ENCODE measurements at regions not wholly inside any gene's neighbourhood (a gene's known extent, or its start where the extent isn't known, plus 50 kb on each side); places are given as distances from the start of the nearest gene placed in this dataset.

DNA sequence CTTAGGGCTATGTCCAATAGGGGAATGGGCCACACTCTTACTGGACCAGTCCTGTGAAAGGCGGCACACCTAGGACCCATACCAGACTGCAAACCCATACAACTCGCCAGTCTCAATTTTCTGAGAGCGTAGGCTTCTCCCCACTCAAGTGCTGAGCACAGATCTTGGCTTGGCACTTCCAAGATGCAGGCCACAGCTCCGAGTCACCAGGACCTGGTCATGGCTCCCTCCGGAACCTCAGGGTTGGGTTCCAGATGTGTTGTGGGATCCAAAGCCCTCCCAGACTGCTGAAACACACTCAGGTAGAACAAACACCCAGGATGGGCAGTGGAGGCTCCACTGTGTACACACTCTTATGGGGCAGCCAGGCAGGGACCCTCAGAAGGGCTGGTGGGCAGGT is 103.3 kb downstream of the TMEM144 start:
- CTCF ChIA-PET = no interaction called here
- H3K4me3 ChIP-seq (ENCODE audit: low read depth, low read length) = no peak overlapping the region
- TF ChIP-seq, protein P1, sequence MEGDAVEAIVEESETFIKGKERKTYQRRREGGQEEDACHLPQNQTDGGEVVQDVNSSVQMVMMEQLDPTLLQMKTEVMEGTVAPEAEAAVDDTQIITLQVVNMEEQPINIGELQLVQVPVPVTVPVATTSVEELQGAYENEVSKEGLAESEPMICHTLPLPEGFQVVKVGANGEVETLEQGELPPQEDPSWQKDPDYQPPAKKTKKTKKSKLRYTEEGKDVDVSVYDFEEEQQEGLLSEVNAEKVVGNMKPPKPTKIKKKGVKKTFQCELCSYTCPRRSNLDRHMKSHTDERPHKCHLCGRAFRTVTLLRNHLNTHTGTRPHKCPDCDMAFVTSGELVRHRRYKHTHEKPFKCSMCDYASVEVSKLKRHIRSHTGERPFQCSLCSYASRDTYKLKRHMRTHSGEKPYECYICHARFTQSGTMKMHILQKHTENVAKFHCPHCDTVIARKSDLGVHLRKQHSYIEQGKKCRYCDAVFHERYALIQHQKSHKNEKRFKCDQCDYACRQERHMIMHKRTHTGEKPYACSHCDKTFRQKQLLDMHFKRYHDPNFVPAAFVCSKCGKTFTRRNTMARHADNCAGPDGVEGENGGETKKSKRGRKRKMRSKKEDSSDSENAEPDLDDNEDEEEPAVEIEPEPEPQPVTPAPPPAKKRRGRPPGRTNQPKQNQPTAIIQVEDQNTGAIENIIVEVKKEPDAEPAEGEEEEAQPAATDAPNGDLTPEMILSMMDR (IDR thresholded peaks at IDR 0.05; ENCODE audit: insufficient read depth in 1 of 2, low read depth in 1 of 2, low read length in 1 of 2, severe bottlenecking in 1 of 2, unreplicated experiment in 1 of 2) = no peak
- H3K27ac Mint-ChIP-seq (ENCODE audit: unreplicated experiment) = no peak overlapping the region
- BruUV-seq (replicated peaks) = no TSS peak
- peaks cover 2% of the 10 kb centered on the region for H3K9me3 Mint-ChIP-seq (ENCODE audit: unreplicated experiment)
- no peaks in the 10 kb centered on the region for H3K36me3 Mint-ChIP-seq (ENCODE audit: insufficient read depth, unreplicated experiment)
- peaks cover 2% of the 10 kb centered on the region for H3K27me3 Mint-ChIP-seq (ENCODE audit: insufficient read depth, unreplicated experiment)
- peaks cover 6% of the 10 kb centered on the region for H3K4me1 Mint-ChIP-seq (ENCODE audit: low read depth, unreplicated experiment)
- POLR2A ChIA-PET = no interaction called here
- intact Hi-C loops (cut with micrococcal nuclease; ENCODE audit: unreplicated experiment) = no loop called here
- H3K27me3 ChIP-seq (replicated peaks; ENCODE audit: control insufficient read depth, insufficient read depth, low read length) = no peaks in the 10 kb centered on the region
- no peaks in the 10 kb centered on the region for H3K36me3 ChIP-seq (ENCODE audit: control insufficient read depth, insufficient read depth, low read length)
- DNase-seq = no peak
- H3K4me3 Mint-ChIP-seq (ENCODE audit: unreplicated experiment) = no peak overlapping the region
- H3K4me1 ChIP-seq = peaks cover 9% of the 10 kb centered on the region; the same call in 1 of the 2 replicates
- H3K9me3 ChIP-seq = no peaks in the 10 kb centered on the region

DNA sequence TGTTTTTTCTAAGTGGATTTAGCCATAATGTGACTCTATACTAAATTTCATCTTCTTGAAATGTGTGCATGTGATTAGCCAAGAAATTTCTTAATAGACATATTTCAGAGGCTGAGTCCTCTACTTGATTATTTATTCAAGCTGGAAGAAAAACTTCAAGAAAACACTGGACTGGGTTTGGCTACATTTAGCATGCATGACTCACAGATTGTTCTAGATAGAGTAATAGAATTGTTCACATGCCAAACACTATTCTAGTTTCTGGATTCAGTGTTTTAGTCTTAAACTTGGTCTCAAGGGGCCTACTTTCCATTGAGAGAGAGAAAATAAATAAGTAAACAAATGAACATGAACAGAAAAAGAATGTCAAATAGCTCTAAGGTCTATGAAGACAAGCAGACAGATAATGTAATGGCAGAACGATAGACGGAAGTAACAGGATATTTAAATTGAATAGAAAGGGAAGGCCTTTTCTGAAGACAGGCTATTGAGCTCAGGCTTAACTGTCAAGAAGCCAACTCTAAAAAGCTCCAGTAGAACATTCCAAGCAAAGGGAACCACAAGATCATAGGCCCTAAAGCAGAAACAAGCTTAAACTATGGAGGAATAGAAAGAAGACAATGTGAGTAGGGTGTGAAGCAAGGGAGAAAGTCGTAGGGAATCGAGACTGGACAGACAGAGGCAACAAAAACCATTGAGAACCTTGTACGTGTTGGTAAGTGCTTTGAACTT is 104.6 kb downstream of the TMEM144 start:
- H3K9me3 Mint-ChIP-seq (ENCODE audit: unreplicated experiment) = no peaks in the 10 kb centered on the region
- Histone ChIP-seq H3K4me3 (ENCODE audit: low read depth, low read length) (no peak overlapping the region), H3K4me1 (peaks cover 9% of the 10 kb centered on the region; the same call in 1 of the 2 replicates), H3K27me3 (replicated peaks; ENCODE audit: control insufficient read depth, insufficient read depth, low read length) (no peaks in the 10 kb centered on the region), H3K36me3 (ENCODE audit: control insufficient read depth, insufficient read depth, low read length) (no peaks in the 10 kb centered on the region), H3K9me3 (no peaks in the 10 kb centered on the region)
- no peak overlapping the region for H3K4me3 Mint-ChIP-seq (ENCODE audit: unreplicated experiment)
- no TSS peak for BruUV-seq (replicated peaks)
- H3K4me1 Mint-ChIP-seq (ENCODE audit: low read depth, unreplicated experiment) = peaks cover 6% of the 10 kb centered on the region
- intact Hi-C loops (cut with micrococcal nuclease; ENCODE audit: unreplicated experiment) = no loop called here
- peaks cover 2% of the 10 kb centered on the region for H3K27me3 Mint-ChIP-seq (ENCODE audit: insufficient read depth, unreplicated experiment)
- TF ChIP-seq, protein P1 (IDR thresholded peaks at IDR 0.05; ENCODE audit: insufficient read depth in 1 of 2, low read depth in 1 of 2, low read length in 1 of 2, severe bottlenecking in 1 of 2, unreplicated experiment in 1 of 2) = no peak
- peak overlapping the region; percentile 76 for H3K27ac Mint-ChIP-seq (ENCODE audit: unreplicated experiment)
- CTCF ChIA-PET = no interaction called here
- no peak for DNase-seq
- H3K36me3 Mint-ChIP-seq (ENCODE audit: insufficient read depth, unreplicated experiment) = no peaks in the 10 kb centered on the region
- POLR2A ChIA-PET = no interaction called here

DNA sequence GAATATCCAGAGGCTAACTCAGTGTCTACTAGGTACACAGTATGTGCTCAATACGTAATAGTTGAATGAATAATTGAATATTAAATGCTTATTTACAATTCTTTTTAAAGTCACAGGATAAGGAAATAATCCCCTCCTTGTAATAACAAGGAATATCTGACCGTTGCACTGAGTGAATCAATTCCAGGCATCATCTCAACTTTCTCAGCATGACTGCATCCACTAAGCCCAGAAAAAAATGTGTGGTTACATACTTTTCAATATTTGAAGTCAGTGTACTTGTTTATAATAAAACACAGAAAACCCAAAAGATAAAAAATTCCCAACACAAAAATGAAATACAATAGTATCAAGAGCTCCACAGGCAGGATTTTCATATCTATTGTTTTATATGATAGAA is 105.4 kb downstream of the TMEM144 start:
- Histone ChIP-seq H3K27me3 (replicated peaks; ENCODE audit: control insufficient read depth, insufficient read depth, low read length) (no peaks in the 10 kb centered on the region), H3K4me1 (peaks cover 9% of the 10 kb centered on the region; the same call in 1 of the 2 replicates), H3K36me3 (ENCODE audit: control insufficient read depth, insufficient read depth, low read length) (no peaks in the 10 kb centered on the region), H3K4me3 (ENCODE audit: low read depth, low read length) (no peak overlapping the region), H3K9me3 (no peaks in the 10 kb centered on the region)
- no peaks in the 10 kb centered on the region for H3K36me3 Mint-ChIP-seq (ENCODE audit: insufficient read depth, unreplicated experiment)
- no TSS peak for BruUV-seq (replicated peaks)
- no peak for DNase-seq
- TF ChIP-seq, protein P1 (IDR thresholded peaks at IDR 0.05; ENCODE audit: insufficient read depth in 1 of 2, low read depth in 1 of 2, low read length in 1 of 2, severe bottlenecking in 1 of 2, unreplicated experiment in 1 of 2) = no peak
- no peak overlapping the region for H3K4me3 Mint-ChIP-seq (ENCODE audit: unreplicated experiment)
- H3K27me3 Mint-ChIP-seq (ENCODE audit: insufficient read depth, unreplicated experiment) = no peaks in the 10 kb centered on the region
- intact Hi-C loops (cut with micrococcal nuclease; ENCODE audit: unreplicated experiment) = no loop called here
- ChIA-PET CTCF (no interaction called here), POLR2A (no interaction called here)
- peaks cover 6% of the 10 kb centered on the region for H3K4me1 Mint-ChIP-seq (ENCODE audit: low read depth, unreplicated experiment)
- H3K27ac Mint-ChIP-seq (ENCODE audit: unreplicated experiment) = no peak overlapping the region
- H3K9me3 Mint-ChIP-seq (ENCODE audit: unreplicated experiment) = peaks cover 5% of the 10 kb centered on the region
